Loucy (cell line): ENCODE measurements at regions not wholly inside any gene's neighbourhood (a gene's known extent, or its start where the extent isn't known, plus 50 kb on each side); places are given as distances from the start of the nearest gene placed in this dataset.

Source experiments
- EZH2phosphoT487 ChIP-seq: fragments of 200-600 bp; IDR thresholded peaks from 2 replicates; pipeline ENCODE4 v1.6.1; 2018; ENCODE audit warnings: antibody characterized with exemption, mild to moderate bottlenecking, moderate library complexity, borderline replicate concordance
- TF ChIP-seq, protein P1 (sequence below): fragments of 200-600 bp; sonication (generic); conservative IDR thresholded peaks from 2 replicates; pipeline ENCODE4 v1.5.1; 2014; ENCODE audit warnings: mild to moderate bottlenecking, antibody characterized with exemption, low read length

DNA sequence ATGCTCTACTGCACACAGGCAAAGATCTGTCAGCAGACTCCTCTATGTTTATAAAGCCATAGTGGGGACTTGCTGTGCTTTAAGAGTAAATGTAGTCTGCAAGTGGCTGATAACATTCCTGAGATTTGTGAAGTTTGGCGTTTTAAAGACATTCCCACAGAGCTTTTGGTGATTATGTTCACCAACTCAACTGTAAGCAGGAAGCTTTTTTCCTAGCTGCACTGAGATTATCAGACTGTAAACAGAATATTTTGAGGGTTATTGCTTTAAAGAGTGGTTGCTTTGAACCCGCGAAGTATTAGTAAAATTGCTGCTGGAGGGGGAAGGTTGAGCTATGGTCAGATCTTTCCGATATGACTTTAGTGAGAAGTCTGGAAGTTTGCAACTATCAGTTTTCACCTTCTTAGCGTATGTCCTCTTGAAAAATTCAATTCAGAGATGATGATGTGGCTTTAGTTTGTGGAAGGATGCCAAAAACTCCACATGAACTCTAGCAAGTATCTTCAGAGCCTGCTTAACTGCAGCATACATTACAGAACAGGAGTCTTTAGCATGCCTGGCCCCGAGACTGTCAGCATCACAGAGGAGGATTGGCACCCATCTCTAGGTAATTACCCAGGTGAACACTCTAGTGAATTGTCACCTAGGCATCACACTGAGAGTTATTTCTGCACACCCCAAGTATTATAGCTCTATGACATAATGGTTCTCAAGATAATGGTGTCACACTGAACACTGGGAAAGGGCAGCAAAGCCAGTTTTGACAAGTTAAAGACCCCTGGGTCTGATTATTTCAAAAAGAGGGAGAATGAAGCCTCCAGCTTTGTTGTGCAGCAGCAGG, 89.9 kb downstream of the MTNR1B start:
- TF ChIP-seq EZH2phosphoT487: no peak
- TF ChIP-seq, protein P1, sequence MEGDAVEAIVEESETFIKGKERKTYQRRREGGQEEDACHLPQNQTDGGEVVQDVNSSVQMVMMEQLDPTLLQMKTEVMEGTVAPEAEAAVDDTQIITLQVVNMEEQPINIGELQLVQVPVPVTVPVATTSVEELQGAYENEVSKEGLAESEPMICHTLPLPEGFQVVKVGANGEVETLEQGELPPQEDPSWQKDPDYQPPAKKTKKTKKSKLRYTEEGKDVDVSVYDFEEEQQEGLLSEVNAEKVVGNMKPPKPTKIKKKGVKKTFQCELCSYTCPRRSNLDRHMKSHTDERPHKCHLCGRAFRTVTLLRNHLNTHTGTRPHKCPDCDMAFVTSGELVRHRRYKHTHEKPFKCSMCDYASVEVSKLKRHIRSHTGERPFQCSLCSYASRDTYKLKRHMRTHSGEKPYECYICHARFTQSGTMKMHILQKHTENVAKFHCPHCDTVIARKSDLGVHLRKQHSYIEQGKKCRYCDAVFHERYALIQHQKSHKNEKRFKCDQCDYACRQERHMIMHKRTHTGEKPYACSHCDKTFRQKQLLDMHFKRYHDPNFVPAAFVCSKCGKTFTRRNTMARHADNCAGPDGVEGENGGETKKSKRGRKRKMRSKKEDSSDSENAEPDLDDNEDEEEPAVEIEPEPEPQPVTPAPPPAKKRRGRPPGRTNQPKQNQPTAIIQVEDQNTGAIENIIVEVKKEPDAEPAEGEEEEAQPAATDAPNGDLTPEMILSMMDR: no peak
